Prostate gland (tissue), 2 donors: ENCODE measurements at regions not wholly inside any gene's neighbourhood (a gene's known extent, or its start where the extent isn't known, plus 50 kb on each side); places are given as distances from the start of the nearest gene placed in this dataset.

Source experiments
- POLR2A ChIP-seq: fragments of 450-650 bp; IDR thresholded peaks from one replicate; pipeline ENCODE4 v1.6.1; 2016; ENCODE audit warnings: antibody characterized with exemption, mild to moderate bottlenecking
- POLR2AphosphoS5 ChIP-seq: sonication (generic); formaldehyde crosslinking; IDR thresholded peaks from one replicate; pipeline ENCODE4 v1.6.1; 2017; ENCODE audit warnings: antibody characterized with exemption
- TF ChIP-seq, protein P1 (sequence below), 4 experiments: fragments of 200-600 bp in 2 of 4; fragments of 450-650 bp in 2 of 4; sonication (generic) in 2 of 4; IDR thresholded peaks; 1 replicate in 3 of 4; 2 replicates in 1 of 4; pipeline ENCODE4 v1.5.1; 2016 to 2019; ENCODE audit warnings: antibody characterized with exemption in 4 of 4, mild to moderate bottlenecking in 2 of 4, moderate library complexity in 2 of 4

DNA sequence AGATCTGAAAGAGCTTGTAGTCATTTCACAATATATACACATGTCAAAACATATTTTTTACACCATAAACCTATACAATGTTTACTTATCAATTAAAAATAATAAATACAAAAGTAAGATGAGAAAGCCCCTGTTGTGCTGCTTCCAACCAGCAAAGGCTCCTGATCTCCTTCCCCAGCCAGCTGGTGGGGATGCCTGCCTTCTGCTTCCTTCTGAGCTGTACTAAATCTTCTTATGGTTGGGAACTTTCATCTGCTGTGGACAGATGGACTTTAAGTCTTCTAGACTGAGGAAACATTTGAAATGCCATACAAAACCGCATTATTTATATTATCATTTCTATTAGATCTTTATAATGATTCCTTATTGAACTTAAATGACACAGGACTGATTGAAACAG, 745.3 kb upstream of the CHD1 start:
- TF ChIP-seq, protein P1, sequence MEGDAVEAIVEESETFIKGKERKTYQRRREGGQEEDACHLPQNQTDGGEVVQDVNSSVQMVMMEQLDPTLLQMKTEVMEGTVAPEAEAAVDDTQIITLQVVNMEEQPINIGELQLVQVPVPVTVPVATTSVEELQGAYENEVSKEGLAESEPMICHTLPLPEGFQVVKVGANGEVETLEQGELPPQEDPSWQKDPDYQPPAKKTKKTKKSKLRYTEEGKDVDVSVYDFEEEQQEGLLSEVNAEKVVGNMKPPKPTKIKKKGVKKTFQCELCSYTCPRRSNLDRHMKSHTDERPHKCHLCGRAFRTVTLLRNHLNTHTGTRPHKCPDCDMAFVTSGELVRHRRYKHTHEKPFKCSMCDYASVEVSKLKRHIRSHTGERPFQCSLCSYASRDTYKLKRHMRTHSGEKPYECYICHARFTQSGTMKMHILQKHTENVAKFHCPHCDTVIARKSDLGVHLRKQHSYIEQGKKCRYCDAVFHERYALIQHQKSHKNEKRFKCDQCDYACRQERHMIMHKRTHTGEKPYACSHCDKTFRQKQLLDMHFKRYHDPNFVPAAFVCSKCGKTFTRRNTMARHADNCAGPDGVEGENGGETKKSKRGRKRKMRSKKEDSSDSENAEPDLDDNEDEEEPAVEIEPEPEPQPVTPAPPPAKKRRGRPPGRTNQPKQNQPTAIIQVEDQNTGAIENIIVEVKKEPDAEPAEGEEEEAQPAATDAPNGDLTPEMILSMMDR (IDR thresholded peaks at IDR 0.05) = no peak
- TF ChIP-seq POLR2A (no peak), POLR2AphosphoS5 (no peak)
